Vagina (tissue), 2 donors: ENCODE measurements at regions not wholly inside any gene's neighbourhood (a gene's known extent, or its start where the extent isn't known, plus 50 kb on each side); places are given as distances from the start of the nearest gene placed in this dataset.

ENCODE experiments used
- DNase-seq, 2 donors: peaks; one replicate each; pipeline ENCODE4 v3.0.0-alpha.2; 2017; ENCODE audit errors: extremely low spot score in 2 of 2
- H3K27ac ChIP-seq: fragments of 200-600 bp; sonication (generic); one replicate; pipeline ENCODE4 v1.5.1; 2019
- H3K27me3 ChIP-seq: fragments of 200-600 bp; sonication (generic); one replicate; pipeline ENCODE4 v1.5.1; 2019
- H3K36me3 ChIP-seq, 2 donors: fragments of 200-600 bp; sonication (generic); one replicate each; pipeline ENCODE4 v1.5.1; 2017 to 2019
- H3K4me1 ChIP-seq: fragments of 200-600 bp; sonication (generic); one replicate; pipeline ENCODE4 v1.5.1; 2019
- H3K4me3 ChIP-seq, 2 donors: fragments of 200-600 bp; sonication (generic); 1 replicate in 1 of 2; 2 replicates in 1 of 2; pipeline ENCODE4 v1.5.1; 2016 to 2019
- H3K9me3 ChIP-seq: fragments of 200-600 bp; sonication (generic); one replicate; pipeline ENCODE4 v1.5.1; 2019
- POLR2A ChIP-seq, 2 donors: fragments of 450-650 bp; IDR thresholded peaks; one replicate each; pipeline ENCODE4 v1.6.1; 2017; ENCODE audit warnings: antibody characterized with exemption in 2 of 2, mild to moderate bottlenecking in 2 of 2, moderate library complexity in 2 of 2
- POLR2AphosphoS5 ChIP-seq, 2 donors: sonication (generic); formaldehyde crosslinking; IDR thresholded peaks; one replicate each; pipeline ENCODE4 v1.9.0; 2017; ENCODE audit warnings: antibody characterized with exemption in 2 of 2, mild to moderate bottlenecking in 2 of 2, low read depth in 1 of 2; ENCODE audit not compliant: insufficient read depth in 1 of 2
- intact Hi-C: fragments of 100-400 bp; cut with DNase I; formaldehyde crosslinking; loops from one replicate; pipeline ENCODE4 v1.15.1; 2023
- TF ChIP-seq, protein P1 (sequence below), 3 experiments: fragments of 450-650 bp in 2 of 3; fragments of 200-600 bp in 1 of 3; sonication (generic) in 1 of 3; IDR thresholded peaks; one replicate each; pipeline ENCODE4 v1.5.1; 2017 to 2019; ENCODE audit warnings: antibody characterized with exemption in 3 of 3, mild to moderate bottlenecking in 2 of 3, moderate library complexity in 2 of 3

DNA sequence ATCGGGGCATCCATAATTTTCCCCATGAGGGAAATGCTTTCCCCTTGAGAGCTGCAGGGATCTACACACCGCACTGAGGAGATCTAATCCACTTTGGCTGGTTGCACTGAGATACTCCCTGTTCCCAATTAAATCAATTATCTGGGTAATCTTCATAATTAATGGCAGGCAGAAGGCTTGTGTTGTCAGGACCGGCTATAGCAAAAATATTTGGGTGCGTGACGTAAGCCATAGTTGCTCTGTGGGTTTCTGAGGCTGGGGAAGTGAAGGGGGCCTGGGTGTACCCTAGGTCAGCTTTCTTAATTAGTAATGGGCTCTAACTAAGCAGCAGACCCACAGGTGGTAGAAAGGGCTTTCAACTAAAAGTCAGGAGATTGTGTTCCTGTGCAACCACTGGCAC is 62.8 kb upstream of the UPP2 start:
- Histone ChIP-seq H3K4me1 (peaks cover 10% of the 10 kb centered on the region), H3K27me3 (no peaks in the 10 kb centered on the region), H3K4me3 (no peak overlapping the region), H3K9me3 (no peaks in the 10 kb centered on the region), H3K36me3 (no peaks in the 10 kb centered on the region), H3K27ac (no peak overlapping the region)
- TF ChIP-seq POLR2A (IDR thresholded peaks at IDR 0.05), result no peak
- TF ChIP-seq, protein P1, sequence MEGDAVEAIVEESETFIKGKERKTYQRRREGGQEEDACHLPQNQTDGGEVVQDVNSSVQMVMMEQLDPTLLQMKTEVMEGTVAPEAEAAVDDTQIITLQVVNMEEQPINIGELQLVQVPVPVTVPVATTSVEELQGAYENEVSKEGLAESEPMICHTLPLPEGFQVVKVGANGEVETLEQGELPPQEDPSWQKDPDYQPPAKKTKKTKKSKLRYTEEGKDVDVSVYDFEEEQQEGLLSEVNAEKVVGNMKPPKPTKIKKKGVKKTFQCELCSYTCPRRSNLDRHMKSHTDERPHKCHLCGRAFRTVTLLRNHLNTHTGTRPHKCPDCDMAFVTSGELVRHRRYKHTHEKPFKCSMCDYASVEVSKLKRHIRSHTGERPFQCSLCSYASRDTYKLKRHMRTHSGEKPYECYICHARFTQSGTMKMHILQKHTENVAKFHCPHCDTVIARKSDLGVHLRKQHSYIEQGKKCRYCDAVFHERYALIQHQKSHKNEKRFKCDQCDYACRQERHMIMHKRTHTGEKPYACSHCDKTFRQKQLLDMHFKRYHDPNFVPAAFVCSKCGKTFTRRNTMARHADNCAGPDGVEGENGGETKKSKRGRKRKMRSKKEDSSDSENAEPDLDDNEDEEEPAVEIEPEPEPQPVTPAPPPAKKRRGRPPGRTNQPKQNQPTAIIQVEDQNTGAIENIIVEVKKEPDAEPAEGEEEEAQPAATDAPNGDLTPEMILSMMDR (IDR thresholded peaks at IDR 0.05), result no peak
- no peak for TF ChIP-seq POLR2AphosphoS5 (IDR thresholded peaks at IDR 0.05; ENCODE audit: insufficient read depth in 1 of 2, low read depth in 1 of 2)
- intact Hi-C loops, result no loop called here
- DNase-seq, result no peak

DNA sequence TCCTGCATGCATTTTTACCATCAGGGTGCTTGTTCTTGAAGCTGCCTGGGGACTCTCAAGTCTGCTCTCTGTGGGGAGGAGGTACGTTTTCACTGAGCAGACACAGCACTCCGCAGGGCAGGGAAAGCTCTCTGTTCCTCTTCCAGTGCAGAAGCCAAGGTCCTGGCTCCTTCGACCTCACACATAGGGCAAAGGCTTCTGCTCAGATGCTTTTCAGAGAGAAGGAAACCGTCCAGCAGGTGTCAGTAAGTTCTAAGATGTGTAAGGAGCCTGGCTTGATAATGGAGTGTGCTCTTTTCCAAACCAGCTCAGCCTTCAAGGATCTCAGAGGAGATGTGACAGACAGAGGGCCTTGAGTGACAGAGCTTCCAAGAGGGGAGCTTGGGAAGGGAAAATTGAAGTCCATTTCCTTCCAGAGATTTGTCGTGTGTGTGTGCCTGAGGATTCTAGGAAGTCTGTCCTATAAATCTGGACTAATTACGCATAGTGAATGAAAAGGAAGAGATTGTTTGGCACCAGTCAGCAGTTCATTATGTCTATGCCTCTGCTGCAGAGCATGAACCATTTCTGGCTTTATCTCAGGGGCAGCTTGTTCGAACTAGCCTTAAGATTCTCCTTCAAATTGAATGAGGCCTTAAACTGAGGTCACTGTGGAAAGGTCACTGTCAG is 67.3 kb upstream of the UPP2 start:
- Histone ChIP-seq H3K4me1 (peaks cover 10% of the 10 kb centered on the region), H3K9me3 (no peaks in the 10 kb centered on the region), H3K4me3 (no peak overlapping the region), H3K36me3 (no peaks in the 10 kb centered on the region), H3K27ac (no peak overlapping the region), H3K27me3 (no peaks in the 10 kb centered on the region)
- DNase-seq, result no peak
- intact Hi-C loops, result no loop called here
- TF ChIP-seq POLR2AphosphoS5 (IDR thresholded peaks at IDR 0.05; ENCODE audit: insufficient read depth in 1 of 2, low read depth in 1 of 2) (peak in 1 of 2 donors; percentile 44), POLR2A (IDR thresholded peaks at IDR 0.05) (no peak)
- TF ChIP-seq, protein P1 (IDR thresholded peaks at IDR 0.05), result peak in 2 of 3 experiments; percentile 10 to 32

GRCh38 chr2:158031371-158031770 is 70.3 kb upstream of the UPP2 start:
- H3K36me3 ChIP-seq, result no peaks in the 10 kb centered on the region
- H3K27me3 ChIP-seq, result no peaks in the 10 kb centered on the region
- no peak for DNase-seq
- intact Hi-C loops, result no loop called here
- H3K9me3 ChIP-seq, result no peaks in the 10 kb centered on the region
- peaks cover 10% of the 10 kb centered on the region for H3K4me1 ChIP-seq
- TF ChIP-seq POLR2A (IDR thresholded peaks at IDR 0.05) (no peak), POLR2AphosphoS5 (IDR thresholded peaks at IDR 0.05; ENCODE audit: insufficient read depth in 1 of 2, low read depth in 1 of 2) (no peak)
- TF ChIP-seq, protein P1 (IDR thresholded peaks at IDR 0.05), result no peak
- no peak overlapping the region for H3K27ac ChIP-seq
- no peak overlapping the region for H3K4me3 ChIP-seq

DNA sequence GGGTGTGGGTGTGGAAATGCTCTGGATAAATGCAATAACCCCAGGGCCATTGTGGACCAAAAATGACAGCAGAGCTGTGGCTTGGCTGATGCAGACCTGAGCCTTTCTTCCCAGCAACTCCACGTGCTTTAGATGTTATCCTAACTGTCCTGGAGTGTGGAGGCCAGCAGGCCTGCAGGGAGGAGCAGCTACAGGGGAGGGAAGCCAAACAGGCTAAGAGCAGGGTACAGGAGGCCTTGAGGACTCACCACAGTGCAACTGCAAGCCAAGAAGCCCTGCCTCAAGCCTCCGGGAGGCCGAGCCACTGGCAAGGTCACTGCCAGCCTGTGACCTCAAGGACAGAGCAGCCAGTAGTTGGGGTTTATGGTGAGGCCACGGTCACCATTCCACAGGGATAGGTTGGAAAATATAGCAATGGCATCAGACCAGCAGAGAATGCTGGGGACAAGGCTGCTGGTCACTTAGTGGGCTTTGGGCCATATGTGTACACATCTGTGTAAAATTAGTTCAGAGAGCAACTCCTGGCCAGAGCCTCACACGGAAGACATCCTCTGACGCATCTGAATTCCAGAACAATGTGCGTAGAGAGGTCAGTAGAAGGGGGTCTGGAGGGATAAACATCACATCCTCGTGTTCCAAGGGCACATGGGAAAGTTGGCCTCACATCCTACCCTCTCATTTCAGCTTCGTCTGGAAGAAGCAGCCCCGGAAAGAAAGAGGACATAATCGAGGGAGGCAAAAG is 76.2 kb upstream of the UPP2 start:
- DNase-seq, result no peak

DNA sequence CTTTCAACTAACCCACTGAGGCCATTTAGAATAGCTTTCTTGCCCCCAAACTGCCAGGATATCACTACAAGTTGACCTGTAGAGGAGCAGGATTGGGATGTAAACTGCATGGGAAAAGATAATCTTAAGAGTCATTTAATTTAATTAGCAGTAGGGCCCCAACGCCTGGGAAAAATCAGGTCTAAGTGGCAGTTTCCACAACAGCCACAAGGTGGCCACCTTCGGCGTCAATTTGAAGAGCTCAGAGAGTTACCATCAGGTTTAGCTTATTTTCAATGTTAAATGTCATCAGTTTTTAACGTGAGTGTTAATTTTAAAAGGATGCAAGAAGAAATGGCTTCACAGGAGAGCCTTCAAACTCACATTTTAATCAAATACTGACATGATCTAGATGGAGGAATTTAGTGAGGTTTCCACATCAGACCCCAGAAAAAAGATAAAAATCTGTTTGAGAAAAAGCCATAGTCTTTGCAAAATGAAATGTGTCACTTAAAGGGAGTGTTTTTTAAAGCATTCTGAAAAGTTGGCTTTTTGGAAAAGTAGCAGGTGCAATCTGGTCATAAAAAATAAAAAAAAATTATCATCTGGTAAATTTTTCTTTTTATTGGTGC is 77.3 kb upstream of the UPP2 start:
- H3K27ac ChIP-seq, result no peak overlapping the region
- no peaks in the 10 kb centered on the region for H3K36me3 ChIP-seq
- no peaks in the 10 kb centered on the region for H3K27me3 ChIP-seq
- intact Hi-C loops, result loop anchor here (10.0 kb wide), 1 partner anchor 720 kb away; no protein-coding TSS in a partner anchor
- H3K4me1 ChIP-seq, result no peaks in the 10 kb centered on the region
- no peak for TF ChIP-seq POLR2AphosphoS5 (IDR thresholded peaks at IDR 0.05; ENCODE audit: insufficient read depth in 1 of 2, low read depth in 1 of 2)
- TF ChIP-seq, protein P1 (IDR thresholded peaks at IDR 0.05), result peak; percentile 61 to 82 (median 61)
- no peaks in the 10 kb centered on the region for H3K9me3 ChIP-seq
- no peak overlapping the region for H3K4me3 ChIP-seq
- DNase-seq, result no peak

More for the DNA sequence above, 76.2 kb upstream of the UPP2 start:
- H3K27ac ChIP-seq, result peak overlapping the region; percentile 0
- no peaks in the 10 kb centered on the region for H3K9me3 ChIP-seq
- no peaks in the 10 kb centered on the region for H3K4me1 ChIP-seq
- intact Hi-C loops, result loop anchor here (10.0 kb wide), 1 partner anchor 719 kb away; no protein-coding TSS in a partner anchor
- TF ChIP-seq POLR2A (IDR thresholded peaks at IDR 0.05), result no peak
- peak in 1 of 2 donors; percentile 69 for TF ChIP-seq POLR2AphosphoS5 (IDR thresholded peaks at IDR 0.05; ENCODE audit: insufficient read depth in 1 of 2, low read depth in 1 of 2)
- no peaks in the 10 kb centered on the region for H3K36me3 ChIP-seq
- no peaks in the 10 kb centered on the region for H3K27me3 ChIP-seq
- H3K4me3 ChIP-seq, result no peak overlapping the region
